SJCRH30 (cell line): ENCODE measurements at regions not wholly inside any gene's neighbourhood (a gene's known extent, or its start where the extent isn't known, plus 50 kb on each side); places are given as distances from the start of the nearest gene placed in this dataset.

Experiments
- DNase-seq, 2 experiments: peaks; one replicate each; pipeline ENCODE4 v3.0.0-alpha.2; 2015 to 2020
- H3K27ac ChIP-seq: fragments of 250-450 bp; sonication (Bioruptor Pico); 2 replicates; pipeline ENCODE4 v1.5.1; 2020; ENCODE audit warnings: mild to moderate bottlenecking, moderate library complexity
- H3K27me3 ChIP-seq: fragments of 250-450 bp; sonication (Bioruptor Pico); 2 replicates; pipeline ENCODE4 v1.5.1; 2020; ENCODE audit warnings: mild to moderate bottlenecking, moderate library complexity
- H3K36me3 ChIP-seq: fragments of 250-450 bp; sonication (Bioruptor Pico); 2 replicates; pipeline ENCODE4 v1.5.1; 2020; ENCODE audit warnings: mild to moderate bottlenecking, moderate library complexity
- H3K4me1 ChIP-seq: fragments of 250-450 bp; sonication (Bioruptor Pico); 2 replicates; pipeline ENCODE4 v1.5.1; 2020; ENCODE audit warnings: mild to moderate bottlenecking, moderate library complexity
- H3K4me3 ChIP-seq: fragments of 250-450 bp; sonication (Bioruptor Pico); 2 replicates; pipeline ENCODE4 v1.5.1; 2020; ENCODE audit warnings: mild to moderate bottlenecking, moderate library complexity
- H3K9me3 ChIP-seq: fragments of 250-450 bp; sonication (Bioruptor Pico); replicated peaks from 2 replicates; pipeline ENCODE4 v1.5.1; 2020; ENCODE audit warnings: mild to moderate bottlenecking, moderate library complexity

- Histone ChIP-seq H3K4me3 (no peak overlapping the region), H3K36me3 (no peaks in the 10 kb centered on the region), H3K4me1 (no peaks in the 10 kb centered on the region), H3K27me3 (no peaks in the 10 kb centered on the region), H3K27ac (no peak overlapping the region), H3K9me3 (no peaks in the 10 kb centered on the region)
- DNase-seq, result no peak
These were observed 69.8 kb downstream of the CD83 start for GRCh38 chr6:14187406-14187805.

DNA sequence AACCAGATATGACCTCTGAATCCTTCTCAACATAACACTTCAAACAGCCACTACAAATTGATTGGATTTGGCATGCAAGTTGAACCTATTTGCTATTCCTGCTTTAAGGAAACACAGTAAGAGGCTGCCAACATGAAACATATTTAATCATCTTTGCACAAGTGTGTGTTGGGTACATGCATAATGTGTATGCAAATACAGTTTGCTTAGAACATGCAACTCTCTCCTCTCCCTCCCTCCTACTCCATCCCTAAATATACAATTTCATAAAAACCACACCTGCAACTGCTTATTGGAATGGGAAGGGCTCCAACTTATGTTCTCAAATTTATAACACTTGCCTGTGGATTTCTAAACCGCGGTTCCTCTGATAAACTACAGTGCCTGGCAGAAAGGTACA, 71.5 kb downstream of the CD83 start:
- no peak overlapping the region for H3K27ac ChIP-seq
- H3K9me3 ChIP-seq, result no peaks in the 10 kb centered on the region
- H3K27me3 ChIP-seq, result no peaks in the 10 kb centered on the region
- H3K4me3 ChIP-seq, result no peak overlapping the region
- no peaks in the 10 kb centered on the region for H3K36me3 ChIP-seq
- no peaks in the 10 kb centered on the region for H3K4me1 ChIP-seq
- no peak for DNase-seq

DNA sequence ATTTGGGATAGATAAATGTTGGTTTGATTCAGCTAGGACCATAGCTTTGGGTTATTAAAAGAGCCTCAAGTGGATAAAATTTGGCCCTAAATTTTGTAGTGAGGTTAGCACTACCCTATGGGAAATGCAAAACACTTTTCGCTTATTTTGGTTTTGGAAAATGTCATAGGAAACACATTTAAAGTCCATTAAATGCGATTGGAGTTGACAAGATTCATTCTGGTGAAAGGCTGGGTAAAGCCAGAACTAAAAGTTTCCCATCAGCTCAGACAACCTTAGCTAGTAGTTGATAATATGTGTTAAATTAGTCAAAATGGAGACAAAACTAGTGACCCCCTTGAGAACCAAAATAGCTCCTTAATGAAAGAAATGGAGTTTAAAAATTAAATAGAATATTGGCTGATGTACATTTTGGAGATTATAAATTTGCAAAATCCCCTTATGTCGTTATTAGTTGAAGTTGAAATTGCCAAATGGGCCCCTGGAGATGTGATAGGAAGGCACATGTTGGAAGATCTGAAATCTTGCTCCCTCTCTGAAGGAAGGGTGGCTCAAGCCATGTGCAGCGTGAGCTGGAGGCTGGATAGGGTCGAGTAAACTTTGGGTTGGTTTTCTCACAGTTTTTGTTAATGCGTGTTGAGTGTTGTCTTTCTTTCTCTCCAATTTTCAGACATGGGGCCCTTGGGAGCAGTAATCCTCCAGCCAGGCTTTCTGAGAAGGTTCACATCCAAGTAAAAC, 72.8 kb downstream of the CD83 start:
- no peaks in the 10 kb centered on the region for H3K27me3 ChIP-seq

DNA sequence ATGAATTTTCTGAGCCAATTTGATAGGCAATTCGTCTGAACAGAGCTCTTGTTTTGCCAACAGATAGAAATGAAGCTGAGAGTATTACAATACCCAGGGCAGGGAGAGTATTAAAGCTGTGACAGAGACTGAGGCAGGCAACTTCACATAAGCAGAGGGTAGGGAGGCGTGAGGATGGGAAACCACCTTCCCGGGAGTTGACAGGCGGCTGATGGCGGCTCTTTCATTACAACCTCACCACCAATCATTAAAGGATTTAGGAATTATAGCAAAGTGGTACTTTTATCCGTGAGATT, 73.3 kb downstream of the CD83 start:
- H3K4me1 ChIP-seq, result no peaks in the 10 kb centered on the region
- H3K27me3 ChIP-seq, result no peaks in the 10 kb centered on the region
- H3K36me3 ChIP-seq, result no peaks in the 10 kb centered on the region
- H3K9me3 ChIP-seq, result no peaks in the 10 kb centered on the region
- H3K27ac ChIP-seq, result no peak overlapping the region
- no peak overlapping the region for H3K4me3 ChIP-seq
- no peak for DNase-seq

More for the DNA sequence above, 72.8 kb downstream of the CD83 start:
- DNase-seq, result no peak
- H3K4me1 ChIP-seq, result no peaks in the 10 kb centered on the region
- H3K27ac ChIP-seq, result no peak overlapping the region
- no peaks in the 10 kb centered on the region for H3K9me3 ChIP-seq
- no peaks in the 10 kb centered on the region for H3K36me3 ChIP-seq
- no peak overlapping the region for H3K4me3 ChIP-seq

- Histone ChIP-seq H3K36me3 (no peaks in the 10 kb centered on the region), H3K4me1 (no peaks in the 10 kb centered on the region), H3K4me3 (no peak overlapping the region), H3K27me3 (no peaks in the 10 kb centered on the region), H3K9me3 (no peaks in the 10 kb centered on the region), H3K27ac (no peak overlapping the region)
- DNase-seq, result no peak
These were observed 74.2 kb downstream of the CD83 start for GRCh38 chr6:14191761-14192160.

- H3K4me1 ChIP-seq, result no peaks in the 10 kb centered on the region
- H3K36me3 ChIP-seq, result no peaks in the 10 kb centered on the region
- no peaks in the 10 kb centered on the region for H3K9me3 ChIP-seq
- H3K27ac ChIP-seq, result no peak overlapping the region
- H3K27me3 ChIP-seq, result no peaks in the 10 kb centered on the region
- DNase-seq, result no peak
- H3K4me3 ChIP-seq, result no peak overlapping the region
These were observed 74.7 kb downstream of the CD83 start for GRCh38 chr6:14192216-14192788.

GRCh38 chr6:14193524-14193923, 76.0 kb downstream of the CD83 start:
- no peaks in the 10 kb centered on the region for H3K27me3 ChIP-seq
- DNase-seq, result no peak

DNA sequence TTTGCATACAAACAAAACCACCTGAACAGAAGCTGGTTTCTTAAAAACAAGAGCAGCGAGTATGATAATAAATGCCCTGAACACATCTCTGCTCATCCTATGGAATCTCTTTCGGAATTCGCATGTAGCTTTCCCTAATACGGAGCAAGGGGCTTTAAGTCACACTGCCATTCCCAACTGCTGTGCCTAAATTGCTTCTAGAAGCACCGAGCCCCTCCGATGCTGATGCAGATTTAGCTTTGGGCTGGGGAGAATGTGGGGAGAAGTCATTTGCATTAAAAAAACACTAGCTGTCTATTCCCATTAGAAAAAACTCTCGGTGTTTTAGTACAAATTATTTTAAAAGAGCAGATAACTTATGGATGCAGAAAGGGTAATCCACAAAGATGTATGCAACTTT, 76.9 kb downstream of the CD83 start:
- Histone ChIP-seq H3K9me3 (no peaks in the 10 kb centered on the region), H3K36me3 (no peaks in the 10 kb centered on the region), H3K27ac (no peak overlapping the region), H3K27me3 (no peaks in the 10 kb centered on the region), H3K4me3 (no peak overlapping the region), H3K4me1 (no peaks in the 10 kb centered on the region)
- DNase-seq, result no peak

More at GRCh38 chr6:14193524-14193923, 76.0 kb downstream of the CD83 start:
- Histone ChIP-seq H3K36me3 (no peaks in the 10 kb centered on the region), H3K4me1 (no peaks in the 10 kb centered on the region), H3K9me3 (no peaks in the 10 kb centered on the region), H3K27ac (no peak overlapping the region), H3K4me3 (no peak overlapping the region)

GRCh38 chr6:14194976-14195375, 77.4 kb downstream of the CD83 start:
- Histone ChIP-seq H3K9me3 (no peaks in the 10 kb centered on the region), H3K4me3 (no peak overlapping the region), H3K27me3 (no peaks in the 10 kb centered on the region), H3K36me3 (no peaks in the 10 kb centered on the region), H3K27ac (no peak overlapping the region), H3K4me1 (no peaks in the 10 kb centered on the region)
- no peak for DNase-seq

DNA sequence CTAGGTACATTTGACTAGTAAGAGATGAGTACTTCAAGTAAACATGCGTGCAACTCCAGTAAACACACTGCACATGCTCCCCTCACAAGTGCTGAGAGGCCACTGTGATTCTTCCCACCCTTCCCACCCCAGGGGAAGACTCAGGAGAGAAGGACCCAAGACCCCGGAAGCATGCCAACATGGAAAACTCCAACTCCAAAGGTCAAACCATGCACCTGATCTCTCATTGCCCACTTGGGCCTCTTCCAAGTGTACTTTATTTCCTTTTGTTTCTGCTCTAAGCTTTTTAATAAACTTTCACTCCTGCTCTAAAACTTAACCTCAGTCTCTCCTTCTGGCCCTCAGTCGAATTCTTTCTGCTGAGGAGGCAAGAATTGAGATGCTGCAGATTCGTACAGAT, 78.5 kb downstream of the CD83 start:
- H3K4me1 ChIP-seq, result no peaks in the 10 kb centered on the region
- no peak for DNase-seq
- no peaks in the 10 kb centered on the region for H3K9me3 ChIP-seq
- no peaks in the 10 kb centered on the region for H3K36me3 ChIP-seq
- H3K4me3 ChIP-seq, result no peak overlapping the region
- H3K27me3 ChIP-seq, result no peaks in the 10 kb centered on the region
- no peak overlapping the region for H3K27ac ChIP-seq

DNA sequence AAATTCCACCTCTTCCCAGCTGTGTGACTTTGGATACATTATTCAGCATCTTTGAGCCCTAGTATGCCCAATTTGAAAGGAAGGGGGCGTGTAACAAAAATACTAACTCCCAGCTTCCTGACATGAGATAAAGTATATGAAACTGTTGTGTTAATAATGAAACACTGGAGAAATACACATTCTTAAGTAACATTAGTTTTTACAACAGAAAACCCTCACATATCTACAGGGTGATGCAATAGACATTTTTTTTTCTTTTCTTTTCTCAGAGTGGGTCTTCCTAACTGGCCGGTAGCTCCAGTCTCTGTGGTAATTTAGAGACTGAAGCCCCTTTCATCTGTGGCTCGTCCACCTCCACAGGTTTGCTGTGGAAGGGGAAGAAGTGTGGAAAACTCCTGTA, 79.5 kb downstream of the CD83 start:
- Histone ChIP-seq H3K4me1 (no peaks in the 10 kb centered on the region), H3K4me3 (no peak overlapping the region), H3K27me3 (no peaks in the 10 kb centered on the region), H3K36me3 (no peaks in the 10 kb centered on the region), H3K9me3 (no peaks in the 10 kb centered on the region), H3K27ac (no peak overlapping the region)
- no peak for DNase-seq

- H3K27ac ChIP-seq, result no peak overlapping the region
- no peak overlapping the region for H3K4me3 ChIP-seq
- H3K36me3 ChIP-seq, result no peaks in the 10 kb centered on the region
- DNase-seq, result no peak
- no peaks in the 10 kb centered on the region for H3K27me3 ChIP-seq
- H3K9me3 ChIP-seq, result no peaks in the 10 kb centered on the region
- H3K4me1 ChIP-seq, result no peaks in the 10 kb centered on the region
These were observed 82.5 kb downstream of the CD83 start for GRCh38 chr6:14200047-14200446.

GRCh38 chr6:14202947-14203346, 85.4 kb downstream of the CD83 start:
- Histone ChIP-seq H3K9me3 (no peaks in the 10 kb centered on the region), H3K4me3 (no peak overlapping the region), H3K36me3 (no peaks in the 10 kb centered on the region), H3K27me3 (no peaks in the 10 kb centered on the region), H3K27ac (no peak overlapping the region), H3K4me1 (no peaks in the 10 kb centered on the region)
- DNase-seq, result no peak

- no peak overlapping the region for H3K4me3 ChIP-seq
- H3K4me1 ChIP-seq, result no peaks in the 10 kb centered on the region
- H3K27ac ChIP-seq, result no peak overlapping the region
- H3K9me3 ChIP-seq, result no peaks in the 10 kb centered on the region
- H3K27me3 ChIP-seq, result no peaks in the 10 kb centered on the region
- no peaks in the 10 kb centered on the region for H3K36me3 ChIP-seq
- DNase-seq, result no peak
These were observed 88.8 kb downstream of the CD83 start for GRCh38 chr6:14206391-14206790.

DNA sequence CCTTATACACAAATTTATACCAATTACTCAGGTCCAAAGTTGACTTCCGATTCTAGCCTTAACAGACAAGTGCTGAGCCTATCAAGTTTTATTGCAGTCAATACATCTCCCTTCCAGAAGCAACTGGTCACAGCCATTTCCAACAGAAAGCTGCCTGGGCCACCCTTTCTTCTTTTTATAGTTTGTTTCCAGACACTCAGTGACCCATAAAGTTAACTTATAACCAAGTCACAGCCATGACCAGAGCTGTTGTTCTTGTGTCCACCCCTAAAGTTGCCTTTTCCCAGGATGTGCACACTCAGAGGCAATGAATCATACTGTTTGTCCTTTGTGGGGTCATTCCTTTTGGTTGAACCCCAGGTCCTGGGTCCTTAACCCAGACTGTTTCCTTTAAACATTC, 89.9 kb downstream of the CD83 start:
- DNase-seq, result no peak
- peaks cover 4% of the 10 kb centered on the region for H3K4me1 ChIP-seq
- H3K9me3 ChIP-seq, result no peaks in the 10 kb centered on the region
- no peaks in the 10 kb centered on the region for H3K27me3 ChIP-seq
- H3K36me3 ChIP-seq, result no peaks in the 10 kb centered on the region
- no peak overlapping the region for H3K27ac ChIP-seq
- no peak overlapping the region for H3K4me3 ChIP-seq

GRCh38 chr6:14209000-14209399, 91.4 kb downstream of the CD83 start:
- H3K36me3 ChIP-seq, result no peaks in the 10 kb centered on the region
- H3K27ac ChIP-seq, result no peak overlapping the region
- no peaks in the 10 kb centered on the region for H3K27me3 ChIP-seq
- DNase-seq, result no peak
- no peaks in the 10 kb centered on the region for H3K9me3 ChIP-seq
- H3K4me1 ChIP-seq, result peaks cover 4% of the 10 kb centered on the region
- H3K4me3 ChIP-seq, result no peak overlapping the region
